Renal cortex interstitium (tissue), 11 donors: ENCODE measurements at regions not wholly inside any gene's neighbourhood (a gene's known extent, or its start where the extent isn't known, plus 50 kb on each side); places are given as distances from the start of the nearest gene placed in this dataset.

Experiments
- DNase-seq, 11 donors: peaks; one replicate each; pipeline ENCODE4 v3.0.0-alpha.2; 2013; ENCODE audit warnings: low read depth in 9 of 11, low spot score in 4 of 11; ENCODE audit errors: extremely low read depth in 1 of 11

DNA sequence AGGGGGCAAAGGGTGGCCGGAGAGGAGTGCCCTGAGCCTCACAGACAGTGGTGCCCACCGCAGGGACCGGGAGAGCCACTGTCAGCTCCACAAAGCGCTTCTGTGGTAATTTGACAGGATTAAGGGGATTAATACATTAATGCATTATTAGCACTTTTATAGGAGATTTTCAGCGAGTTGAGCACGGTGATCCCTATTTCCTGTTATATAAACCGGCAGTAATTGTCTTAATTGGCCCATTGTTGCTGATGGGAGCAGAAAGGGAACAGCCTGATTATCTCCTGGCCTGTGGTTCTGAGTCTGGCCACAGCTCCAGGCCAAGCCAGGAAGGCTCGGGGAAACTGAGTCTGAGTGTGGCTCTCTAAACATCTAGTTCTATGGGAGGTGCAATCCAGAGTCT, 423.6 kb downstream of the CDK5RAP2 start:
- DNase-seq = no peak

DNA sequence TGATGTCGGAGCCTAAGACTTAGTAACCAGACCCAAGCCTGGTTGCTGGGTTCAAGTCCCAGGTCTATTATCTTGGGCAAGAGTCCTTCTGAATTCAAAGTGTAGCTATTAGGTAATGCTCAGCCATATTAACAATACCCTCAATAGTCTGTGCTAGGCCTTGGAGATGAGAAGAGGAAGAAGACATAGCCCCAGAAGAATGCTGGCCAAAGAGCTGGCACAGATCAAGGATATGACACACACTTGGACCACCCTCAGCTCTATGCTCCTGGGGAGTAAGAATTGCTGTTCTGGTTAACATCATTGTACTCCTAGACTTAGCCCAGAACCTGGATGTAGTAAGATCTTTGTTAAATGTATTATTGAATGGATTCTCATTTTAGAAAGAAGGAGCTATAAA, 426.7 kb downstream of the CDK5RAP2 start:
- DNase-seq = no peak

DNA sequence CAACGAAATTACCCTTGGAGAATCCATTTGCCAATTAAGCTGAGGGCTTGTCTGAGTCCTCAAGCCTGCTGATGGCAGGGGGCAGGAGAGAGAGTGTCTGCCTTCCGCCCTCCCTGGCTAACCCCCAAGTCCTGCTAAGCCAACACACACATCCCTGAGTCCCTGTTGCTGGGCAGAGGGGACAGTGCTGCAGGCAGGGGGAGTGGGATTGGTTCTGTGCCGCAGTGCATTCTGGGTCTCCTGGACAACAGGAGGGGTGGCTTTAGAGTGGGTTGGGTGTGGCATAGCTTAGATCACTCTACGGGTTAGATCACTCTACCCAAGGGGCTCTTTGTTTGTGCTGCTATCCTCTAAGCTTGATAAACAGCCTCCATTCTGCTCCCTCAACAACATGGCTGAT, 427.7 kb downstream of the CDK5RAP2 start:
- DNase-seq = peak in 2 of 11 donors; percentile 0 to 1

- no peak for DNase-seq
Measured at GRCh38 chr9:120151806-120152205, 428.2 kb downstream of the CDK5RAP2 start.

- DNase-seq = no peak
Measured at GRCh38 chr9:120151149-120151548, 428.8 kb downstream of the CDK5RAP2 start.

DNA sequence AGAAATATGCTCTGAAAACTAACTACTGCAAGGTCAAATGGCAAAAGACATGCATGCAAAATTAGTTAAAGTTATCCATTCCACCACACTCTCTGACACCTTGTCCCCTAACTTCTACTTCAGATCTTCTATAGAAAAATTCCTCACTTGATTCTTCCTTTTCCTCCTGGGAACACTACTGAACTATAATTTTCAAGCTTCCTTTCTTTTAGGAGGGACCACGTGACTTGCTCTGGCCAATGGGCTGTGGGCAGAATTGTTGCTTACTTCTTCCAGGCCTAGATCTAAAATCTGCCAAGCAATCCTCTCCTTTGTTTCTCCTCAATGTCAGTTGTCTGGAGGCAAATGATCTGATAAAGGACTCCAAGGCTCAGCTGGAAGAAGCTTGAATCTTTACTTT, 441.0 kb downstream of the CDK5RAP2 start:
- no peak for DNase-seq

DNA sequence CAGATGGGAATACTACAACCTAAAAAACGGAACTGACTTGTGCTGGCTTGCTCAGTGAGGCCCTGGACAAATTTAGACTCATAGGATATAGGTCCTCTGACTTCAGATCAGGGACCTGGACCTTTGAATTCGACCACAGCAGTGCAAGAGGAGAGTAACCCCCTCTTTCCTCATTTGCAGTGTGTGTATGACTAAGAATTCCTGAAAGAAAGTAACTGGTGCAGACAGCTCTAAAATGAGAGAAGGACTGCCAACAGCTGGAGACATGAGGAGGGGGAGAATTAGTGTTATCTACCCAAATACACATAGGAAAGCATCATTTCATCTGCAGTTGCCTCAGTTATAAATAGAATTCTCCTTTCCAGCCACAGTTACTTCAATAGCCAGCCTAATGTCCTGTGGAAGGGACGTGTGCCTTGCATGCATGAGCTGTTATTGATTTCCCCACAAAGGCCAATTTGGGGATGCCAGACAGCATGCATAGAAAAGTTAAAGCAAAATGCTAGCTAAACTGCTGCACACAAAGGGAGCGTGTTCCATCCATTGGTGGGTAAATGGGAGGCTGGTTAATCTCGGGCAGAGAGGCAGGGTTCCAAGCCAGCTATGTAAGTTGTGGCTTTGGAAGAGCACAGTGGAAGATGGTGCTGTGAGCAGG, 442.7 kb downstream of the CDK5RAP2 start:
- no peak for DNase-seq

GRCh38 chr9:120136696-120137095, 443.3 kb downstream of the CDK5RAP2 start:
- no peak for DNase-seq

GRCh38 chr9:120117081-120117480, 462.9 kb downstream of the CDK5RAP2 start:
- DNase-seq = no peak

GRCh38 chr9:120110520-120110919, 469.4 kb downstream of the CDK5RAP2 start:
- no peak for DNase-seq

DNA sequence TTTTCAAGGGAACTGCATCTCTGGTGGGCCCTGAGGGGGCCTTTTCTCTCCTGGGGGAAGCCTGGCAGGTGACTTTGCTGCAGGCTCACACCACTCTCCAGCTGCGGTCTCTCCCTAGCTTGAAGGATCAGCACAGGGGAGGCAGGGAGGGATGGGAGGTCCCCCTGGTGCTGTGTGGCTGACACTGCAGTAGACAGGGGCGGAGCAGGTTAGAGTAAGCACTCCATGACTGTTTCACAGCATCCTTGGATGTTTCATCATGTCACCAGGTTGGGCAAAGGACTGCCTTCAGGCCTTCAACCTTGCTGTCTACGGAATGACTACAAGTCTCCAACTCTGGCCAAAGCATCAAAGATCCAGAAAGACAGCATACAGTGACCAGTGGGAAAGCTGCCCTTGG, 470.7 kb downstream of the CDK5RAP2 start:
- DNase-seq = no peak

DNA sequence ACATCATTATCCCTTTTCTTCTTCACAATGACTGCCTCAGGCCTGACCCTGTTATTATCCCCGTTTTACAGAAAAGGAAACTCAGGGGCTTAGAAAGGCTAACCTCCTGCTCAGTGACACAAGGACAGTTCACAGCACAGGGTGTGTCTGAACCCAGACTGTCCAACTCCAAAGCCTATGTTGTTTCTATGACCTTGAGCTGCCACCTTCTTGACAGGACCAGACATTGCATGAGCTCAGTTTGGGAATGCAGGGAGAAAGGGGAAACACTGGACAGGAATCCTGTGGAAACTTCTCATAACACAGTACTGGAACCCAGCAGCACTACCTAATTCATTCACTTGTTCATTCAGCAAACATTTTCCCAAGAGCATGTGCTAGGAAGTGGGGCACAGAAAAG, 472.8 kb downstream of the CDK5RAP2 start:
- no peak for DNase-seq

DNA sequence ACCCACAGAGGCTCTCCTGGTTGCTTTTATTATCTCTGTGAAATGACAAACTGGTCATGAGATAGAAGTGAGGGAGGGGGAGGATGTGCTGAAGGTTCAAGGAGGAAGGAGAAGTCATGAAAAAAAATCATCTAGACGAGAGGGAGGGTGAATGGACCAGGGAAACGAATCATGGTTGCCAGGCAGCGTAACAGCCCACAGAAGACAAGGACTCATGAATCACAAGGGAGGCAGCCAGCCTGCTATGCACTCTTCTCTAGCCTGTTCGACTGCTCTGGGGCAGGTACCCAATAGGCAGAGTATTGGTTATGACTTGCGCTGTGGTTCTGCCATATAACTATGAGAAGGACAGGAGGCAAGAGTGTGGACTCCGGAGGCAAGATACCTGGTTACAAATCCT, 475.2 kb downstream of the CDK5RAP2 start:
- DNase-seq = no peak

GRCh38 chr9:120100595-120100994, 479.4 kb downstream of the CDK5RAP2 start:
- DNase-seq = no peak

DNA sequence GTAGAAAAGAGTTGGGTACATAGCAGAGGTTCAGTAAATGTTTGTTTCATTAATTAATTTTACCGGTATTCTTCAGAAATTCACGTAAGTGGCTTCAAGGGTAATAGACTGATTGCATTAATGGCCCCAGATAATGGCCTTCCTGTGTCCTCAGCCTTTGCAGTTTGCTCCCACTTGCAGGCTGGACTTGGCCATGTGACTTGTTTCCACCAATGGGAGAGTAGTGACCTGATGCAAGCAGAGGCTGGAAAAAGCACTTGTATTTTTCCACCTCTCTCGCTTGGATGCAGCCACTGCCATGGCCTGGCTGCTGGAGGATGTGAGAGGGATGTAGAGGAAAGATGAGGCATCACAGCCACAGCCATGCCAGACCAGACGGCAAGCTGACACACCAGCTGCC, 480.9 kb downstream of the CDK5RAP2 start:
- no peak for DNase-seq

DNA sequence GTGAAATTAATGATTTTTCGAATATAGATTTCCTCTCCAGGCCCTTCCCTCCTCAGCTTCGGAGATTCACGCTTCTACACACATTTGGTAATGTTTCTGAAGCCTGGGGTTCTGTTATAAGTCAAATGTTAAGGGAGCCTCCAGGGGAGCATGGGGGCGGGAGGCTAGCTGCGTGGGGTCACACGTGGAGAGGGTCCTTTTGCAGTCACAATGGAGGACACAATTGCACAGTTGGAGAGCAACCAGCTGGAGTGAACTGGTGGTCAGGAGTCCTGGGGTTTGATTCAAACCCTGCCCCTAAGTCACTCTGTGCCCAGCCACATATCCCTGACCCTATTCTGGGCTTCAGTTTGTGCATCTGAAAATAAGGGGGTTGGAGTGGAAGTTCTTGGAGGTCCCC, 481.4 kb downstream of the CDK5RAP2 start:
- no peak for DNase-seq

DNA sequence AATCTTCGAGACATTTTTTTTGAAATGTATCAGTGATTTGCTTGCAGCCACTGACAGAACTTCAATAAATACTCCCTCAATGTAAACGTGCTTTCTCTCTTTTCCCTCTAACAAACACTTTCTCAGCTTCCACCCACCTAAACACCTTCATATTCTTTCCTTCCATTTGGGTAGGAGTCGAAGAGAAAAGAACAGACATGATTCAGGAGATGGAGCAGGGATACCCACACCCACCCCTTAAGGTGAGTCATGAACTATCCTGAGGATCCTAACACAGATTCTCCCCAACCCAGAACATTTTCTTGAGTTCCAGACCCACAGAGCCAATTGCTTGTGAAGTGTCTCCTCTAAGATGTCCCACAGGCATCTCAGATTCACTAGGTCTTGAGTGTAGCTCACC, 488.8 kb downstream of the CDK5RAP2 start:
- DNase-seq = no peak

- DNase-seq = no peak
Measured at GRCh38 chr9:120080849-120081248, 499.1 kb downstream of the CDK5RAP2 start.

DNA sequence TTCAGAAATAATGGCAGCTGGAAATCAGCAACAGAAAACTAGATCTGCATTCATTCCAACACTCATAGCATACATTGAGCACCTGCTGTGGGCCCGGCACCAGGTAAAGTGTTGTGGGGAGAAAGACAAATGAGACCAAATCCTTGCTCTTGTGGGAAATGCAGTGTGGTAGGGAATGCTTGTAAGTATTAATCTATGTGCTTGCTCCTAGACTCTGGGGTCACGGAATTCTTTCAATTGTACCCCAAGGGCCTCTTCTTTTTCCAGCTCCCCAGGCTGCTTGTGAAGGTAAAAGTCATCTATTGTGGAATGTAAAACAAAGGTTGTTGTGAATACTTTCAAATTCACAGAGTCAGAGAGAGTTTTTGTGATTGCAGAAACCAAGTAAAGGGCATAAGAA, 501.9 kb downstream of the CDK5RAP2 start:
- no peak for DNase-seq

GRCh38 chr9:120071760-120072159, 508.2 kb downstream of the CDK5RAP2 start:
- no peak for DNase-seq

- no peak for DNase-seq
Measured at GRCh38 chr9:120066315-120066714, 513.7 kb downstream of the CDK5RAP2 start.

- DNase-seq = no peak
Measured at GRCh38 chr9:120065151-120065550, 514.8 kb downstream of the CDK5RAP2 start.
